ENCODE measurements at regions not wholly inside any gene's neighbourhood (a gene's known extent, or its start where the extent isn't known, plus 50 kb on each side); places are given as distances from the start of the nearest gene placed in this dataset.

GRCh38 chr4:177587989-177588388 is 145.8 kb upstream of the AGA start:
- Histone ChIP-seq H3K36me3 (no peaks in the 10 kb centered on the region), H3K4me1 (no peaks in the 10 kb centered on the region), H3K27ac (no peak overlapping the region), H3K9me3 (no peaks in the 10 kb centered on the region), H3K27me3 (no peaks in the 10 kb centered on the region), H3K4me3 (replicated peaks in 1 of 3) (no peak overlapping the region)
- DNase-seq = no peak
- TF ChIP-seq CTCF (IDR thresholded peaks at IDR 0.05) (no peak), POLR2A (IDR thresholded peaks at IDR 0.05) (no peak)
- WGBS, 2 donors = 95% methylated on average over 2 of the region's 2 CpGs
- intact Hi-C loops (cut with DNase I) = no loop called here

GRCh38 chr4:177595386-177595785 is 153.1 kb upstream of the AGA start:
- intact Hi-C loops (cut with DNase I) = no loop called here
- H3K27ac ChIP-seq = no peak overlapping the region
- no peaks in the 10 kb centered on the region for H3K36me3 ChIP-seq
- DNase-seq = no peak
- H3K27me3 ChIP-seq = no peaks in the 10 kb centered on the region
- H3K9me3 ChIP-seq = no peaks in the 10 kb centered on the region
- H3K4me1 ChIP-seq = no peaks in the 10 kb centered on the region
- H3K4me3 ChIP-seq (replicated peaks in 1 of 3) = no peak overlapping the region
- TF ChIP-seq CTCF (IDR thresholded peaks at IDR 0.05) (no peak), POLR2A (IDR thresholded peaks at IDR 0.05) (no peak)
- WGBS, 2 donors = 86 to 88% methylated on average over 2 of the region's 2 CpGs

- Histone ChIP-seq H3K36me3 (no peaks in the 10 kb centered on the region), H3K27me3 (no peaks in the 10 kb centered on the region), H3K9me3 (no peaks in the 10 kb centered on the region), H3K4me3 (replicated peaks in 1 of 3) (no peak overlapping the region), H3K27ac (no peak overlapping the region), H3K4me1 (no peaks in the 10 kb centered on the region)
- intact Hi-C loops (cut with DNase I) = no loop called here
- DNase-seq = no peak
- WGBS, 2 donors = 77 to 79% methylated on average over 4 of the region's 4 CpGs
- no peak for TF ChIP-seq POLR2A (IDR thresholded peaks at IDR 0.05)
- no peak for TF ChIP-seq CTCF (IDR thresholded peaks at IDR 0.05)
Observed at GRCh38 chr4:177596035-177596434, 153.8 kb upstream of the AGA start.

GRCh38 chr4:177596991-177597390 is 154.8 kb upstream of the AGA start:
- Histone ChIP-seq H3K27me3 (no peaks in the 10 kb centered on the region), H3K9me3 (no peaks in the 10 kb centered on the region), H3K4me1 (no peaks in the 10 kb centered on the region), H3K36me3 (no peaks in the 10 kb centered on the region), H3K4me3 (replicated peaks in 1 of 3) (no peak overlapping the region), H3K27ac (no peak overlapping the region)
- intact Hi-C loops (cut with DNase I) = no loop called here
- TF ChIP-seq POLR2A (IDR thresholded peaks at IDR 0.05) (no peak), CTCF (IDR thresholded peaks at IDR 0.05) (no peak)
- DNase-seq = no peak
- 87 to 90% methylated on average over 7 of the region's 7 CpGs for WGBS, 2 donors

- no peak overlapping the region for H3K27ac ChIP-seq
- no peak for TF ChIP-seq POLR2A (IDR thresholded peaks at IDR 0.05)
- TF ChIP-seq CTCF (IDR thresholded peaks at IDR 0.05) = no peak
- DNase-seq = no peak
- H3K4me3 ChIP-seq (replicated peaks in 1 of 3) = no peak overlapping the region
- H3K36me3 ChIP-seq = no peaks in the 10 kb centered on the region
- no peaks in the 10 kb centered on the region for H3K4me1 ChIP-seq
- 55 to 67% methylated on average over 1 of the region's 1 CpG for WGBS, 2 donors
- H3K9me3 ChIP-seq = no peaks in the 10 kb centered on the region
- intact Hi-C loops (cut with DNase I) = no loop called here
- no peaks in the 10 kb centered on the region for H3K27me3 ChIP-seq
Observed at GRCh38 chr4:177605252-177605651, 163.0 kb upstream of the AGA start.
